22Rv1 (cell line): ENCODE measurements at regions not wholly inside any gene's neighbourhood (a gene's known extent, or its start where the extent isn't known, plus 50 kb on each side); places are given as distances from the start of the nearest gene placed in this dataset.

Experiments used
- ZFX ChIP-seq: fragments of 450-650 bp; IDR thresholded peaks from 2 replicates; pipeline ENCODE4 v1.6.1; 2017; ENCODE audit warnings: antibody characterized with exemption, borderline replicate concordance
- TF ChIP-seq, protein P1 (sequence below): fragments of 450-650 bp; IDR thresholded peaks from 2 replicates; pipeline ENCODE4 v1.5.1; 2017; ENCODE audit warnings: mild to moderate bottlenecking

GRCh38 chr6:50520326-50521266 lies 192.7 kb upstream of the TFAP2D start:
- TF ChIP-seq, protein P1, sequence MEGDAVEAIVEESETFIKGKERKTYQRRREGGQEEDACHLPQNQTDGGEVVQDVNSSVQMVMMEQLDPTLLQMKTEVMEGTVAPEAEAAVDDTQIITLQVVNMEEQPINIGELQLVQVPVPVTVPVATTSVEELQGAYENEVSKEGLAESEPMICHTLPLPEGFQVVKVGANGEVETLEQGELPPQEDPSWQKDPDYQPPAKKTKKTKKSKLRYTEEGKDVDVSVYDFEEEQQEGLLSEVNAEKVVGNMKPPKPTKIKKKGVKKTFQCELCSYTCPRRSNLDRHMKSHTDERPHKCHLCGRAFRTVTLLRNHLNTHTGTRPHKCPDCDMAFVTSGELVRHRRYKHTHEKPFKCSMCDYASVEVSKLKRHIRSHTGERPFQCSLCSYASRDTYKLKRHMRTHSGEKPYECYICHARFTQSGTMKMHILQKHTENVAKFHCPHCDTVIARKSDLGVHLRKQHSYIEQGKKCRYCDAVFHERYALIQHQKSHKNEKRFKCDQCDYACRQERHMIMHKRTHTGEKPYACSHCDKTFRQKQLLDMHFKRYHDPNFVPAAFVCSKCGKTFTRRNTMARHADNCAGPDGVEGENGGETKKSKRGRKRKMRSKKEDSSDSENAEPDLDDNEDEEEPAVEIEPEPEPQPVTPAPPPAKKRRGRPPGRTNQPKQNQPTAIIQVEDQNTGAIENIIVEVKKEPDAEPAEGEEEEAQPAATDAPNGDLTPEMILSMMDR = no peak
- no peak for TF ChIP-seq ZFX
